Mesodermal cell (in vitro differentiated cells): ENCODE measurements at regions not wholly inside any gene's neighbourhood (a gene's known extent, or its start where the extent isn't known, plus 50 kb on each side); places are given as distances from the start of the nearest gene placed in this dataset.
"Not testable (repeated sequence)": the region's sequence is repeated elsewhere in the genome, so short reads cannot be mapped to it uniquely, and the experiment has no call there.

Experiments
- H3K27ac ChIP-seq: 2 replicates; pipeline ENCODE4 v1.7.0; 2013; ENCODE audit warnings: mild to moderate bottlenecking, low read depth, low read length, moderate library complexity; ENCODE audit not compliant: severe bottlenecking
- H3K36me3 ChIP-seq: 2 replicates; pipeline ENCODE4 v1.7.1; 2013; ENCODE audit warnings: mild to moderate bottlenecking, low read length, moderate library complexity; ENCODE audit not compliant: control insufficient read depth, insufficient read depth
- H3K4me1 ChIP-seq: one replicate; pipeline ENCODE4 v1.7.1; 2013; ENCODE audit warnings: mild to moderate bottlenecking, low read length; ENCODE audit not compliant: insufficient read depth, control insufficient read depth, poor library complexity, severe bottlenecking
- H3K4me3 ChIP-seq: 2 replicates; pipeline ENCODE4 v1.7.0; 2013; ENCODE audit warnings: low read length, control low read depth, mild to moderate bottlenecking; ENCODE audit not compliant: insufficient read depth, poor library complexity, severe bottlenecking; ENCODE audit errors: extremely low read depth
- H3K9me3 ChIP-seq: 2 replicates; pipeline ENCODE4 v1.7.1; 2013; ENCODE audit warnings: mild to moderate bottlenecking, low read length, moderate library complexity; ENCODE audit not compliant: control insufficient read depth
- WGBS, 2 experiments: methylation state at CpG; one replicate each; pipeline ENCODE4 v1.1.5; 2013; ENCODE audit warnings: missing lambda C conversion rate in 2 of 2; ENCODE audit not compliant: insufficient coverage in 2 of 2; 5-methylcytosine and 5-hydroxymethylcytosine counted together

- Histone ChIP-seq H3K9me3 (no peaks in the 10 kb centered on the region), H3K4me1 (peaks cover 5% of the 10 kb centered on the region), H3K36me3 (no peaks in the 10 kb centered on the region), H3K27ac (no peak overlapping the region), H3K4me3 (no peak overlapping the region)
- 78 to 94% methylated on average over 1 to 2 of the region's 2 CpGs for WGBS, 2 experiments
Measured at GRCh38 chr2:160570376-160570775, 76.8 kb upstream of the RBMS1 start.

GRCh38 chr2:160574468-160575140 lies 81.0 kb upstream of the RBMS1 start:
- Histone ChIP-seq H3K4me3 (no peak overlapping the region), H3K9me3 (no peaks in the 10 kb centered on the region), H3K27ac (no peak overlapping the region), H3K36me3 (no peaks in the 10 kb centered on the region), H3K4me1 (peaks cover 5% of the 10 kb centered on the region)
- WGBS, 2 experiments = 94 to 100% methylated on average over 1 of the region's 1 CpG

GRCh38 chr2:160575368-160575767 lies 81.8 kb upstream of the RBMS1 start:
- Histone ChIP-seq H3K4me3 (no peak overlapping the region), H3K27ac (no peak overlapping the region), H3K36me3 (no peaks in the 10 kb centered on the region), H3K9me3 (no peaks in the 10 kb centered on the region), H3K4me1 (peaks cover 5% of the 10 kb centered on the region)

DNA sequence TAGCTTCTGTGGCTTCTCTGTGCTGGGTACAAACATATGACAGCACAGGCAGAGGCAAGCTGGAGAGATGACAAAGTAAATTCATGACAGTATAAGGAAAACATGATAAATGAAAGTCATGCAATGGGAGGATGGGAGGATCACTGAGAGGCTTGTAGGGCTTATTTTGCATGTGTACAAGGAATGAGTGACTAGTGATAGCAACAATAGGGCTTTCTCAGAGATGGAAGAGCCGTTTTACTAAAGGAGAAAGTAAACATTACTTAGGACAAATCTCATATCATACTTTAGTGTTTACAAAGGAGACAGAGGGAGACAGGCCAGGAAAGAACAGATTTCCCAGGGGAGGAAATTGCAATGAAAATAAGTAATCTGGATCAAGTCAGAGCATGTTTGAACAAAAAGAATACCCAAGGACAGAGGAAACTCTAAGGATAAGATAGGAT lies 82.5 kb upstream of the RBMS1 start:
- H3K4me3 ChIP-seq = no peak overlapping the region

GRCh38 chr2:160577081-160577480 lies 83.5 kb upstream of the RBMS1 start:
- not testable (repeated sequence) for H3K36me3 ChIP-seq, H3K27ac ChIP-seq, H3K9me3 ChIP-seq, H3K4me3 ChIP-seq
- 75% methylated on average over 1 of the region's 1 CpG; no CpG with 5 or more reads in 1 of the 2 experiments for WGBS, 2 experiments
- H3K4me1 ChIP-seq = peaks cover 15% of the 10 kb centered on the region

More for the DNA sequence above, 82.5 kb upstream of the RBMS1 start:
- Histone ChIP-seq H3K36me3 (no peaks in the 10 kb centered on the region), H3K9me3 (no peaks in the 10 kb centered on the region), H3K27ac (peak overlapping the region; percentile 16), H3K4me1 (peaks cover 6% of the 10 kb centered on the region)
- WGBS, 2 experiments = no CpG with 5 or more reads among the region's 1 CpG

- Histone ChIP-seq H3K36me3 (no peaks in the 10 kb centered on the region), H3K9me3 (no peaks in the 10 kb centered on the region), H3K4me3 (no peak overlapping the region), H3K27ac (no peak overlapping the region), H3K4me1 (peaks cover 33% of the 10 kb centered on the region)
- WGBS, 2 experiments = 88 to 93% methylated on average over 2 of the region's 3 CpGs
Measured at GRCh38 chr2:160581035-160581434, 87.4 kb upstream of the RBMS1 start.

DNA sequence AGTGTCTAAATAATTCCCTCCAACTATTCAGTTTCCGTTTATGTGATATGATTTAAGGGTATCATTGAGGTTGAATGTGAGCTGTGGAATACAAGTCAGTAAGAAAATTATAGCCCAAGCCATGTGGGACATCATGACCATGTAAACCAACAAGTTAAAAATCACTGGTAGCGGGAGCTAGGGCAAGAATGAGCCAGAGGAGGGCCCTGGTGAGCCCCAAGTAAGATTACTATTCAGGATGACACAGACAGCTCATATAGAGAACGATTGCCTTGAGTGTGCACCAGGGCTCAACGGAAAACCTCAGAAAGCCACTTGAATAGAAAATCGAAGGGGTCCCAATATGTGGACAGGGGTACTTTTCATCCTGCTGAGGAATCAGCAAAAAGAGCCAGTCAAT lies 87.8 kb upstream of the RBMS1 start:
- Histone ChIP-seq H3K36me3 (no peaks in the 10 kb centered on the region), H3K9me3 (no peaks in the 10 kb centered on the region), H3K27ac (no peak overlapping the region), H3K4me1 (peaks cover 33% of the 10 kb centered on the region), H3K4me3 (no peak overlapping the region)
- WGBS, 2 experiments = 56 to 76% methylated on average over 3 to 4 of the region's 5 CpGs

- H3K4me1 ChIP-seq = peaks cover 33% of the 10 kb centered on the region
- peak overlapping the region; percentile 78 for H3K27ac ChIP-seq
- no peaks in the 10 kb centered on the region for H3K9me3 ChIP-seq
- H3K4me3 ChIP-seq = no peak overlapping the region
- WGBS, 2 experiments = 67% methylated on average over 1 of the region's 2 CpGs; no CpG with 5 or more reads in 1 of the 2 experiments
- H3K36me3 ChIP-seq = no peaks in the 10 kb centered on the region
Measured at GRCh38 chr2:160582081-160582480, 88.5 kb upstream of the RBMS1 start.

GRCh38 chr2:160582490-160583145 lies 89.0 kb upstream of the RBMS1 start:
- H3K4me3 ChIP-seq = no peak overlapping the region
- peak overlapping the region; percentile 78 for H3K27ac ChIP-seq
- no peaks in the 10 kb centered on the region for H3K9me3 ChIP-seq
- H3K4me1 ChIP-seq = peaks cover 33% of the 10 kb centered on the region
- no peaks in the 10 kb centered on the region for H3K36me3 ChIP-seq
- WGBS, 2 experiments = 31 to 80% methylated on average over 1 to 2 of the region's 3 CpGs

GRCh38 chr2:160583146-160583535 lies 89.5 kb upstream of the RBMS1 start:
- Histone ChIP-seq H3K9me3 (no peaks in the 10 kb centered on the region), H3K36me3 (no peaks in the 10 kb centered on the region), H3K4me3 (no peak overlapping the region), H3K4me1 (peaks cover 33% of the 10 kb centered on the region), H3K27ac (peak overlapping the region; percentile 78)
- 60% methylated on average over 1 of the region's 1 CpG; no CpG with 5 or more reads in 1 of the 2 experiments for WGBS, 2 experiments
